Thyroid gland (tissue), 4 donors: ENCODE measurements at regions not wholly inside any gene's neighbourhood (a gene's known extent, or its start where the extent isn't known, plus 50 kb on each side); places are given as distances from the start of the nearest gene placed in this dataset.
"Not testable (repeated sequence)": the region's sequence is repeated elsewhere in the genome, so short reads cannot be mapped to it uniquely, and the experiment has no call there.

Experiments
- DNase-seq, 2 donors: peaks; one replicate each; pipeline ENCODE4 v3.0.0-alpha.2; 2019
- H3K27ac ChIP-seq, 3 donors: fragments of 200-600 bp; sonication (generic); 1 replicate in 2 of 3; 2 replicates in 1 of 3; pipeline ENCODE4 v1.5.1; 2016 to 2019; ENCODE audit warnings: mild to moderate bottlenecking in 1 of 3, moderate library complexity in 1 of 3
- H3K27me3 ChIP-seq: fragments of 200-600 bp; sonication (generic); one replicate; pipeline ENCODE4 v1.5.1; 2019
- H3K36me3 ChIP-seq, 2 donors: fragments of 200-600 bp; sonication (generic); one replicate each; pipeline ENCODE4 v1.5.1; 2016 to 2019
- H3K4me1 ChIP-seq, 2 donors: fragments of 200-600 bp; sonication (generic); one replicate each; pipeline ENCODE4 v1.5.1; 2017 to 2019
- H3K4me3 ChIP-seq, 3 donors: fragments of 200-600 bp; sonication (generic); replicated peaks in 1 of 3; 1 replicate in 2 of 3; 2 replicates in 1 of 3; pipeline ENCODE4 v1.5.1; 2016; ENCODE audit warnings: mild to moderate bottlenecking in 1 of 3
- H3K9me3 ChIP-seq: fragments of 200-600 bp; sonication (generic); one replicate; pipeline ENCODE4 v1.5.1; 2017
- WGBS, 2 donors: methylation state at CpG; one replicate each; pipeline ENCODE4 v1.1.5; 2017; 5-methylcytosine and 5-hydroxymethylcytosine counted together
- intact Hi-C: fragments of 100-400 bp; cut with DNase I; formaldehyde crosslinking; loops from one replicate; pipeline ENCODE4 v1.15.1; 2023

DNA sequence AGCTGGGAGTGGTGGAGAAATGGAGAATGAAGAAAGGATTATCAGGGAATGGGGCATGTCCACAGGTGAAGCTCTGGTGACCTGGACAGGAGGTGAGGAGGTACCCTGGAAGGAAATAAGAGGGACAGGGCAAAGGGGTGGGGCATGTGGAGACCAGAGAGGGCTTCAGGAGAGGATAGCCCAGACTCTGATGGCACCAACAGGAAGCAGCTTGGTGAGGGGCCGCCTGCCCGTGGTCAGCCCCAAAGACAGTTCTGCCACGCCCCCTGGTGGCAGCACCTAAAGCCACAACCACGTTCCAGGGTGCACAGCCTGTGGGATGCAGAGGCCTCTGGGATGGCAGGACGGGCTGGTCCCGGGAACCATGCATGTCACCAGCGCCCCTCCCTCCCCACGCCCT, 5406.9 kb upstream of the TPTE start:
- DNase-seq, H3K27ac ChIP-seq, H3K9me3 ChIP-seq, H3K36me3 ChIP-seq, H3K27me3 ChIP-seq, intact Hi-C loops, H3K4me3 ChIP-seq, H3K4me1 ChIP-seq: not testable (repeated sequence)
- WGBS, 2 donors, result no CpG with 5 or more reads among the region's 8 CpGs

DNA sequence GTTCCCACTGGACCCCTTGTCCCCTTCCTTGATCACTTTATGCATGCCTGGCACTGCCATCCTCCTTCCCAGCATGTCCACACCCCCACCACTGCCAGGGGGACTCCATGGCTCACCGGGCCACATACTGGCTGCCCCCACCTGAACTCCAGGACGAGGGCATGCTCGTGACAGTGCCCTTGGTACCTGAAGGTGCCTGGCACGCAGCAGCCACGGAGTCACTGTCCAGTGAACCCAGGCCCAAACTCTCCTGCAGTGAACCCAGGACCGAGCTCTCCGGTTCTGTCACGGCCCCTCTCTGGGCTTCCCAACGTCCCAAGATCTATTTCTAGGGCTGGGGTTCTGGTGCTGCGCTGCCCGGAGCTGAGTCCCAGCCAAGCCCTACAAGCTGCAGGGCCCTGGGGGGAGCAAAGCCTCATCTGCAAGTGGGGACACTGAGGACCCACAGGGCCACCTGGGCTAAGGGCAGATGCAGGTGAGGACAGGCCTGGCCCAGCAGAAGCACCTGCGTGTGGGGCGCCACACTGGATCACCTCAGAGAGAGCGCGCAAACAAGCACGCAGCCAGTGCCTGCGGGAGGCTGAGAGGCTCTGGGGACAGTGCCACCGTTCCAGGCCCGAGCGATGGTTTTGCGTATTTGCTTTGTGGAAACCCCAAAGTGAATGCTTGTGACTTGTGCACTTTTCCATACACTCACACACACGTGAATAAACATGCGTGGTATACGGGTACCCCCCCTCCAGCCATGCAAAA, 5406.3 kb upstream of the TPTE start:
- H3K27me3 ChIP-seq, H3K4me3 ChIP-seq, H3K4me1 ChIP-seq, H3K36me3 ChIP-seq, H3K9me3 ChIP-seq, DNase-seq, H3K27ac ChIP-seq, intact Hi-C loops: not testable (repeated sequence)
- no CpG with 5 or more reads among the region's 24 CpGs for WGBS, 2 donors

DNA sequence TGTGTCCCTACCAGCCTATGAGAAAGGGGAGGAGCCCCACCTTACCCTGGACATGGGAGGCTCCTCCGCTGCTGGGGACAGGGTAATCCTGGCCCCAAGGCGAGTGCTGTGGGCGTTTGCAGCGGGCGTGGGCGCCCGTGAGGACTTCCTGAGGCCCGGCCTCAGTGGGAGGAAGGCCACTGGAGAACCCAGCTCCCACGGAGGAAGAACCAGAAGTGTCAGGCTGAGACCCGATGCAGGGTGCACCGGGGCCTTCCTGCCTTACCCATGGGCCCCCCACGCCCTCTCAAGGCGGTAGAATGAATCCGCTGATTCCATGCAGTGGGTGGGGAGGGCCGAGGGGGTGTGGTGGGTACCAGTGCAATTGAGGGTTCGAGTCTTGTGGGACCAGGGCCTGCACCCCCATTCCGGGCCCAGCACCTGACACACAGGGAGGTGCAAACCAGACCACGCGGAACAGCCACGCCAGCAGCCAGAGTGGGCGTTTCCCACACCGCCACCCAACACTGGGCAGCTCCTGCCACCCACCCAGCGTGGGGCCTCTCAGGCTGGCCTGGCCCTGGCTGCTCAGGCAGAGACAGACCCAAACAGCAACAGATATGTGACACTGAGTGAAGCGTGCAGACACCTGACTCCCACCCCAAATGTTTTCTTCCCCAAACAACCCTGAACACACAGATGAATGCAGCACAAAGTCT, 5405.6 kb upstream of the TPTE start:
- H3K4me1 ChIP-seq, H3K36me3 ChIP-seq, H3K27me3 ChIP-seq, intact Hi-C loops, DNase-seq, H3K9me3 ChIP-seq, H3K4me3 ChIP-seq, H3K27ac ChIP-seq: not testable (repeated sequence)
- WGBS, 2 donors, result no CpG with 5 or more reads among the region's 24 CpGs

DNA sequence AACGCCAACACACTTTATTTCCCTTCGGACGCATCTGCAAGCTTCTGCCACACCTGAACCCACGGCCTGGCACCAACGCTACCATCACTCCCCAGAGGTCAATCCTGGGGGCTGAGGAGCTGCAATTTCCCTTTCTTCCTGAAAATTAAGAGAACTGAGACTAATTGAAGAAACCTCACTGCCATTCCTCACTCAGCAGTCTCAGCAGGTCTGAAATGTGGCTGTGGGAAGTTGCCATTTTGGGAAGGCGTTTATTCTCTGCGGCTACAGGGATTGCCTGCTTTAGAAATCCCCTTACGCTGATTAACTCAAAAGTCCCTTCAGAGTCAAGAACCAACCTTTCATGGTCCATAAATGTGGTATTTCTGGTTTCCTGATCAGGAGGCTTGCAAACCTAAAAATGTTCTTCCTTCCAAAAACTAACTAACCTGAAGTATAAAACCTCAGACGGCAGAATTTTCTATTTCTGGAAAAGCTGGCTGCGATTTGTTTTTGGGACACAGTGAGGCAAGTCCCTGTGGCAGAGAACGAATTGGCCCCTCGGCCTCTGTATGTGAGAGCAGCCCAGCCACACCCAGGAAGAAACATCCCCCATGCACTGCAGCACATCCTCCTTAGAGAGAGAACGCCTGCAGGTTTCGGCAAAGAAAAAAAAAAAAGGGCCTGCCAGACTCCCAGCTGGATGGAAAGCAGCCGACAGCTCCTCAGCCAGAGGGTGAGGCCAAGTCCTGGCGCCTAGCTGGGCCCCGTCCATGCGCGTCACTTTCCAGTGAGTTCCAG, 5404.8 kb upstream of the TPTE start:
- H3K27ac ChIP-seq, H3K27me3 ChIP-seq, H3K4me3 ChIP-seq, H3K9me3 ChIP-seq, DNase-seq, intact Hi-C loops, H3K4me1 ChIP-seq, H3K36me3 ChIP-seq: not testable (repeated sequence)
- WGBS, 2 donors, result 80% methylated on average over 1 of the region's 19 CpGs; no CpG with 5 or more reads in 1 of the 2 donors

DNA sequence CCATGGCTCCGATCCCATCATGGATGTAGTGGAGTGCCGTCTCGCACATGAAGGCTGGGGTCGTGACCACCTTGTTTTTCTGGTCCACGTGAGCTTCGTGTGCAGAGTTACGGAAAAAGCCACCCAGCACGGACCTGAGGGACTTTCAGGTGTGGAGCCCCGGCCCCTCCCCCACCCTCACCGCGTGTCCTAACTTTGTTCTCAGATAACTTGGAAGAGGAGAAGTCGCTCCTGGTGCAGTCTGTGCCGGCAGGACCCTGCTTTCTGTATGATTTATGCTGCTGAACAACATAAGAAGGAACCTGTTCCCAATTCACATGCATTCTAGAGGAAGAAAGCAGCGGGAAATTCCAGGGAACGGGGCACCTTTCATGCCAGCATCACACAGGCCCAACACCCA, 5404.2 kb upstream of the TPTE start:
- H3K36me3 ChIP-seq, DNase-seq, intact Hi-C loops, H3K27ac ChIP-seq, H3K9me3 ChIP-seq, H3K4me3 ChIP-seq, H3K4me1 ChIP-seq, H3K27me3 ChIP-seq: not testable (repeated sequence)
- WGBS, 2 donors, result no CpG with 5 or more reads among the region's 15 CpGs

DNA sequence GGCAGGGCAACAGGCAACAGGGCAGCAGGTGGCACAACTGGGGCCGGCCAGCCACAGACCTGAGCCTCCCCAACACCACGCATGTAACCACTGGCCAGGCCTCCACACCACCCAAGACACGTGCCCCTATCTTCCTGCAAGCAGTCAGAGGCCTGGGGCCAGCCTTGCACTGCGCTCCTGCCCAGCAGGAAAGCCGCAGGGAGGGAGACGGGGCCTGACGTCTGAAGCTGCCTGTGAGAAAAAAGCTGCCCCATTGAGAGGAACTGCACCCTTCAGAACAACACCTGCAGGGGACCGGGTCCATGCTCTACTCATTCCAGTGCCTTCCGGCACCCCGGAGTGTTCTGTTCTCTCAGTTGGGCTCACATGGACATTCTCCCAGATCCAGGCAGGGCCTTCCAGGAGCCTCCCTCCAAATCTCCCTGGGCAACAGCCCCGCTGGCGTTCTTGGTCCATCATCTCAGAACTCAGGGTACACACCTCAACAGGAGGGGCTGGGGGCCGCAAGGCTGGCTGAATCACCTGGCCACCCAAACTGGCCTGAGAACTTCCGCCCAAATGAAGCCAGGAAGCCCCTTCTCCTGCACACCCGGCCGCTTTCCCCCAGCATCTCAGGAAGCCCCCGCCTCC, 5403.6 kb upstream of the TPTE start:
- H3K4me1 ChIP-seq, DNase-seq, H3K4me3 ChIP-seq, H3K27me3 ChIP-seq, H3K9me3 ChIP-seq, H3K27ac ChIP-seq, intact Hi-C loops, H3K36me3 ChIP-seq: not testable (repeated sequence)
- no CpG with 5 or more reads among the region's 17 CpGs for WGBS, 2 donors

DNA sequence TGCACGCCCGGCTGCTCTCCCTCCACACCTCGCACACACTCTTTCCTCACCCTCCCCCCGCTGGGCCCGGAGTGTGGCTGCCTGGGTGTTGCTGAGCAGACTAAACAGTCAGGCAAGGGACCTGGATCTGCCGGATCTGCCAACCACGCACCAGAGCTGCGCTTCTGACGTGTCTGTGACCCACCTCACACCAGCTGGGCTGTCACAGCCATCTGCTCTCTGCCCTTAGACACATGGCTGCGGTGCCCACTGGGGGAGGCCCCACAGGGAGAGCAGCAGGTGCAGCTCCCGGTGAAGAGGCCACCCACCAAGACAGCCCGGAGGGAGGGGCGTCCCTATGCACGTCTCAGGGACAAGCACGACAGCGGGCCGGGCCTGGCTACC, 5403.1 kb upstream of the TPTE start:
- H3K4me3 ChIP-seq, H3K36me3 ChIP-seq, H3K9me3 ChIP-seq, intact Hi-C loops, DNase-seq, H3K4me1 ChIP-seq, H3K27ac ChIP-seq, H3K27me3 ChIP-seq: not testable (repeated sequence)
- WGBS, 2 donors, result no CpG with 5 or more reads among the region's 17 CpGs

DNA sequence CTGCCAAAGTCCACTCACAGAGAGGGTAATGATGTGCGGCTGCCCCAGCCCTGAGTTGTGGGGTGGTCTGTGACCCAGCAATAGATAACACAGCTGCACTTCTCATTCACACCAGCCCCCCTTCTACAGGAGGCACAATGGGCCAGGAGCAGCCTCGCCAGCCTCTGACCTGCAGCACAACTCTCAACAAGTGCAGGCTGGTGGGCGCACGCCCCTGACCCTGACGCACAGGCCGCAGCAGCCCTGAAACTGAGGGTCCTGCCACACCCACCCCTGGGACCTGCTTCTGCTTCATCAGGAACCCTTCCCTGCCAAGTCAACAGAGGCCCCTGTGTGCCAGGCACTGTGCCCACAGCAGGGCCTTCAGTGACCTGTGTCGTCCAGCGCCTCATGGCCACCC, 5402.2 kb upstream of the TPTE start:
- H3K36me3 ChIP-seq, H3K4me3 ChIP-seq, DNase-seq, intact Hi-C loops, H3K4me1 ChIP-seq, H3K27ac ChIP-seq, H3K27me3 ChIP-seq, H3K9me3 ChIP-seq: not testable (repeated sequence)
- 100% methylated on average over 4 of the region's 8 CpGs; no CpG with 5 or more reads in 1 of the 2 donors for WGBS, 2 donors

DNA sequence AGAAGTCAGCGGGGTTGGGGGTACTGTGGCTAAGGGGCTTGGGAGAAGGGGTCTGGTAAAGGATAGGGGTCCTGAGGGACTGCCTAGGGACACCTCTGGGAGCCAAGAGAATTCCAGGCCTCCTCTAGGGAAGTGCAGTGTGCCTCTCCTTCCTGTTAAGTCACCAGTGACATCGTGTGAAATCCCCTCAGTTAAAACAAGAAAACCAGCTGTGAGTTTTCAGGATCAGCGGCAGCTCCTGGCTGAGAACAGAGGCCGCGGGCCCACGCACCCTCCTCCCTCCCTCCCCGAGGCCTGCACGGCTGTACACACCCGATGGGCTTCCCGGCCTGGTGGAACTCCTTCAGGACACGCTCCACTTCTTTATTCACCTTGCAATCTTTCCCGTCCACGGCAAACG, 5400.0 kb upstream of the TPTE start:
- 70% methylated on average over 2 of the region's 14 CpGs; no CpG with 5 or more reads in 1 of the 2 donors for WGBS, 2 donors
- H3K4me1 ChIP-seq, H3K27me3 ChIP-seq, DNase-seq, H3K36me3 ChIP-seq, intact Hi-C loops, H3K9me3 ChIP-seq, H3K4me3 ChIP-seq: not testable (repeated sequence)
- peak overlapping the region in 1 of 3 donors; percentile 17 for H3K27ac ChIP-seq

DNA sequence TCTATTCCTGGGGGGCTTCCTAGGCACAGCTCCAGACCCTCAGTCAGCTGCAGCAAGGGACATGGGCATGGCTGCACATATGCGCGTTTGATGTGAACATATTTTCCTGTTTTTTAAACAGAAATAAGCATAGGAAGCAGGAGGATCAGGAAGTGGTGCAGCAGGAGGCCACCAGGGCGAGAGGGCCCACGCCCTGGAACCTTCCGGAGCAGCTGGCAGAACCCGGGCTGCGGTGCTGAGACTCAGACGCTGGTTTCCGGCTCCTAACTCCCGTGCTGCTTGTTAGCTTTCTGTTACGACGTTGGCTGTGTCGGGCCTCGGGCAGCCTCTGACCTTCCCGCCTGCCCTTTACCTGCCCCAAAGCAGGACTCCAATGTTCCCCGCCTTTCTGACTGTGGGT, 5399.5 kb upstream of the TPTE start:
- H3K36me3 ChIP-seq, intact Hi-C loops, H3K27me3 ChIP-seq, H3K4me3 ChIP-seq, H3K9me3 ChIP-seq, H3K4me1 ChIP-seq, DNase-seq: not testable (repeated sequence)
- no CpG with 5 or more reads among the region's 16 CpGs for WGBS, 2 donors
- H3K27ac ChIP-seq, result peak overlapping the region in 1 of 3 donors; percentile 24
